ENCODE measurements at regions not wholly inside any gene's neighbourhood (a gene's known extent, or its start where the extent isn't known, plus 50 kb on each side); places are given as distances from the start of the nearest gene placed in this dataset.
A peak's percentile ranks its signal among the peaks of the same experiment; 100 is the strongest.

- no peak for DNase-seq (ENCODE audit: low spot score)
- no peak overlapping the region for H3K27ac Mint-ChIP-seq
- no peak overlapping the region for H3K4me3 Mint-ChIP-seq
- ATAC-seq: no peak
- CTCF ChIA-PET: interaction anchor here (1.5 kb wide), 1 partner anchor 43 kb away, joined by 4 read pairs; no protein-coding TSS in a partner anchor
- H3K27me3 Mint-ChIP-seq (ENCODE audit: low read depth): no peaks in the 10 kb centered on the region; the same call in 1 of the 2 replicates
- TF ChIP-seq, protein P1, sequence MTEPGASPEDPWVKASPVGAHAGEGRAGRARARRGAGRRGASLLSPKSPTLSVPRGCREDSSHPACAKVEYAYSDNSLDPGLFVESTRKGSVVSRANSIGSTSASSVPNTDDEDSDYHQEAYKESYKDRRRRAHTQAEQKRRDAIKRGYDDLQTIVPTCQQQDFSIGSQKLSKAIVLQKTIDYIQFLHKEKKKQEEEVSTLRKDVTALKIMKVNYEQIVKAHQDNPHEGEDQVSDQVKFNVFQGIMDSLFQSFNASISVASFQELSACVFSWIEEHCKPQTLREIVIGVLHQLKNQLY (CRISPR knock-in tag; IDR thresholded peaks at IDR 0.05): no peak
- no peak for TF ChIP-seq FOXK1 (CRISPR knock-in tag; IDR thresholded peaks at IDR 0.05)
- no peak for TF ChIP-seq TCF7 (CRISPR knock-in tag; IDR thresholded peaks at IDR 0.05; ENCODE audit: low read depth)
- no peak for TF ChIP-seq RELA (CRISPR knock-in tag; IDR thresholded peaks at IDR 0.05; ENCODE audit: borderline replicate concordance)
- TF ChIP-seq RORB (CRISPR knock-in tag; IDR thresholded peaks at IDR 0.05): no peak
- TF ChIP-seq PRDM15 (CRISPR knock-in tag; IDR thresholded peaks at IDR 0.05): no peak
- TF ChIP-seq MXD4 (CRISPR knock-in tag; IDR thresholded peaks at IDR 0.05; ENCODE audit: borderline replicate concordance): no peak
- TF ChIP-seq TP53 (CRISPR knock-in tag; IDR thresholded peaks at IDR 0.05): no peak
- no peak for TF ChIP-seq ETV6 (CRISPR knock-in tag; IDR thresholded peaks at IDR 0.05)
- no peak for TF ChIP-seq ATF1 (CRISPR knock-in tag; IDR thresholded peaks at IDR 0.05)
- TF ChIP-seq IRF2 (CRISPR knock-in tag; IDR thresholded peaks at IDR 0.05; ENCODE audit: borderline replicate concordance, low read depth): no peak
- TF ChIP-seq, protein P2, sequence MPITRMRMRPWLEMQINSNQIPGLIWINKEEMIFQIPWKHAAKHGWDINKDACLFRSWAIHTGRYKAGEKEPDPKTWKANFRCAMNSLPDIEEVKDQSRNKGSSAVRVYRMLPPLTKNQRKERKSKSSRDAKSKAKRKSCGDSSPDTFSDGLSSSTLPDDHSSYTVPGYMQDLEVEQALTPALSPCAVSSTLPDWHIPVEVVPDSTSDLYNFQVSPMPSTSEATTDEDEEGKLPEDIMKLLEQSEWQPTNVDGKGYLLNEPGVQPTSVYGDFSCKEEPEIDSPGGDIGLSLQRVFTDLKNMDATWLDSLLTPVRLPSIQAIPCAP (CRISPR knock-in tag; IDR thresholded peaks at IDR 0.05): no peak
- no peak for TF ChIP-seq ZNF396 (CRISPR knock-in tag; IDR thresholded peaks at IDR 0.05; ENCODE audit: borderline replicate concordance)
- no peak for TF ChIP-seq SMAD4 (CRISPR knock-in tag; IDR thresholded peaks at IDR 0.05)
- no peak for TF ChIP-seq ESRRA (CRISPR knock-in tag; IDR thresholded peaks at IDR 0.05; ENCODE audit: borderline replicate concordance)
- TF ChIP-seq OVOL2 (CRISPR knock-in tag; IDR thresholded peaks at IDR 0.05; ENCODE audit: borderline replicate concordance): no peak
- TF ChIP-seq CREB1 (CRISPR knock-in tag; IDR thresholded peaks at IDR 0.05): no peak
- no peak for TF ChIP-seq NR2C2 (CRISPR knock-in tag; IDR thresholded peaks at IDR 0.05)
- H3K9me3 Mint-ChIP-seq: no peaks in the 10 kb centered on the region
- POLR2A ChIA-PET: no interaction called here
- H3K36me3 Mint-ChIP-seq: no peaks in the 10 kb centered on the region
- H3K4me1 Mint-ChIP-seq: peaks cover 15% of the 10 kb centered on the region
Measured at GRCh38 chr13:97067017-97067895, 73.0 kb upstream of the OXGR1 start.

DNA sequence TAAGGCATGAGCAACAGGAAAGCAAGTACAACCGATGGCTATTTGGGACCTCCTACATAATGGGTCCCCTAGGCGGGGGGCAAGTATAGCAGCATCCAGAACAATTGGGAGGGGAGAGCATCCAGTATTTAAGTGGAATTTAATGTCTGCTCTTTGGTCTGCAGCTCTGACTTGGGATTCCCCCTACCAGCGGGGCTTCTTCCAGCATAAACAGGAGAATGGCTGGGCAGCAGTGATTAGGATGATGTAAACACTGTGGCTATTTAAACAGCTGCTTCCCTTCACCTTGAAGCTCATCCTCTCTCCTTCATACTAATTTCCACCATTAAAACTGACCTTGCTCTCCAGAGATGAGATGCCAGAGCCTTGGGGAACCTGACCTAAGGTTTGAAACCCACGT lies 73.9 kb upstream of the OXGR1 start:
- H3K4me1 Mint-ChIP-seq: peaks cover 15% of the 10 kb centered on the region
- H3K4me3 Mint-ChIP-seq: no peak overlapping the region
- no peaks in the 10 kb centered on the region for H3K36me3 Mint-ChIP-seq
- no peaks in the 10 kb centered on the region for H3K9me3 Mint-ChIP-seq
- no peaks in the 10 kb centered on the region; the same call in 1 of the 2 replicates for H3K27me3 Mint-ChIP-seq (ENCODE audit: low read depth)
- CTCF ChIA-PET: interaction anchor here (1.5 kb wide), 1 partner anchor 42 kb away, joined by 4 read pairs; no protein-coding TSS in a partner anchor
- no peak overlapping the region for H3K27ac Mint-ChIP-seq
- ATAC-seq (peak; percentile 48), DNase-seq (ENCODE audit: low spot score) (no peak)
- POLR2A ChIA-PET: no interaction called here
- TF ChIP-seq JAZF1 (CRISPR knock-in tag; IDR thresholded peaks at IDR 0.05): no peak
- no peak for TF ChIP-seq NR1H2 (CRISPR knock-in tag; IDR thresholded peaks at IDR 0.05)
- TF ChIP-seq, protein P3, sequence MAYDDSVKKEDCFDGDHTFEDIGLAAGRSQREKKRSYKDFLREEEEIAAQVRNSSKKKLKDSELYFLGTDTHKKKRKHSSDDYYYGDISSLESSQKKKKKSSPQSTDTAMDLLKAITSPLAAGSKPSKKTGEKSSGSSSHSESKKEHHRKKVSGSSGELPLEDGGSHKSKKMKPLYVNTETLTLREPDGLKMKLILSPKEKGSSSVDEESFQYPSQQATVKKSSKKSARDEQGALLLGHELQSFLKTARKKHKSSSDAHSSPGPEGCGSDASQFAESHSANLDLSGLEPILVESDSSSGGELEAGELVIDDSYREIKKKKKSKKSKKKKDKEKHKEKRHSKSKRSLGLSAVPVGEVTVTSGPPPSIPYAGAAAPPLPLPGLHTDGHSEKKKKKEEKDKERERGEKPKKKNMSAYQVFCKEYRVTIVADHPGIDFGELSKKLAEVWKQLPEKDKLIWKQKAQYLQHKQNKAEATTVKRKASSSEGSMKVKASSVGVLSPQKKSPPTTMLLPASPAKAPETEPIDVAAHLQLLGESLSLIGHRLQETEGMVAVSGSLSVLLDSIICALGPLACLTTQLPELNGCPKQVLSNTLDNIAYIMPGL (CRISPR knock-in tag; IDR thresholded peaks at IDR 0.05): no peak
- TF ChIP-seq ZNF263 (CRISPR knock-in tag; IDR thresholded peaks at IDR 0.05; ENCODE audit: low read depth): no peak
- no peak for TF ChIP-seq ZNF232 (CRISPR knock-in tag; IDR thresholded peaks at IDR 0.05)
- TF ChIP-seq JUN (CRISPR knock-in tag; IDR thresholded peaks at IDR 0.05): no peak
- TF ChIP-seq GTF2I (CRISPR knock-in tag; conservative IDR thresholded peaks at IDR 0.05): no peak
- TF ChIP-seq ZNF121 (CRISPR knock-in tag; IDR thresholded peaks at IDR 0.05): no peak
- no peak for TF ChIP-seq ZBTB21 (CRISPR knock-in tag; IDR thresholded peaks at IDR 0.05; ENCODE audit: borderline replicate concordance)
- TF ChIP-seq FOXP1 (CRISPR knock-in tag; IDR thresholded peaks at IDR 0.05; ENCODE audit: borderline replicate concordance): no peak
- no peak for TF ChIP-seq ATF6 (CRISPR knock-in tag; IDR thresholded peaks at IDR 0.05)

Measured in WTC11 (cell line).